Right lobe of liver (tissue), 4 donors: ENCODE measurements at regions not wholly inside any gene's neighbourhood (a gene's known extent, or its start where the extent isn't known, plus 50 kb on each side); places are given as distances from the start of the nearest gene placed in this dataset.

ENCODE experiments used
- CTCF ChIP-seq, 4 donors: fragments of 200-600 bp in 3 of 4; fragments of 450-650 bp in 1 of 4; IDR thresholded peaks; one replicate each; pipeline versions ENCODE4 v1.5.1 to v1.8.0; 2016 to 2022; ENCODE audit warnings: antibody characterized with exemption in 4 of 4, mild to moderate bottlenecking in 2 of 4
- POLR2A ChIP-seq: fragments of 450-650 bp; IDR thresholded peaks from one replicate; pipeline ENCODE4 v1.6.1; 2017; ENCODE audit warnings: antibody characterized with exemption, mild to moderate bottlenecking
- donor health status: DM: no; HTN: no; CAD: no.
- donor health status: DM: no; HTN: no; CAD: no.
- donor health status: DM: no; HTN: yes; CAD: no.

GRCh38 chr3:181622365-181622764, 89.4 kb upstream of the SOX2 start:
- TF ChIP-seq CTCF (IDR thresholded peaks at IDR 0.05), result no peak
- no peak for TF ChIP-seq POLR2A
